OCI-LY1 (cell line): ENCODE measurements at regions not wholly inside any gene's neighbourhood (a gene's known extent, or its start where the extent isn't known, plus 50 kb on each side); places are given as distances from the start of the nearest gene placed in this dataset.
"Not testable (repeated sequence)": the region's sequence is repeated elsewhere in the genome, so short reads cannot be mapped to it uniquely, and the experiment has no call there.

Experiments
- H2AFZ ChIP-seq: fragments of 200-600 bp; sonication (generic), shearing (Covaris generic); 2 replicates; pipeline ENCODE4 v1.6.0; 2014; ENCODE audit warnings: antibody characterized with exemption, mild to moderate bottlenecking, low read length
- H3F3A ChIP-seq: fragments of 200-600 bp; sonication (generic), shearing (Covaris generic); 2 replicates; pipeline ENCODE4 v1.6.0; 2014; ENCODE audit warnings: mild to moderate bottlenecking, antibody characterized with exemption, low read length, moderate library complexity; ENCODE audit not compliant: insufficient read depth
- H3K27ac ChIP-seq: fragments of 200-600 bp; sonication (generic); 2 replicates; pipeline ENCODE4 v1.5.1; 2014; ENCODE audit warnings: low read length, mixed run types, mild to moderate bottlenecking, low read depth; ENCODE audit not compliant: poor library complexity, severe bottlenecking
- H3K27me3 ChIP-seq: fragments of 200-600 bp; sonication (generic); 2 replicates; pipeline ENCODE4 v1.6.0; 2014; ENCODE audit warnings: antibody characterized with exemption, mild to moderate bottlenecking, low read length, moderate library complexity; ENCODE audit not compliant: insufficient read depth
- H3K36me3 ChIP-seq: fragments of 200-600 bp; sonication (generic); 2 replicates; pipeline ENCODE4 v1.6.1; 2014; ENCODE audit warnings: mild to moderate bottlenecking, antibody characterized with exemption, low read length, moderate library complexity, mixed read lengths; ENCODE audit not compliant: insufficient read depth
- H3K4me1 ChIP-seq: fragments of 200-600 bp; sonication (generic); 2 replicates; pipeline ENCODE4 v1.5.1; 2014; ENCODE audit warnings: mild to moderate bottlenecking, low read length, moderate library complexity; ENCODE audit not compliant: insufficient read depth, severe bottlenecking
- H3K4me2 ChIP-seq: fragments of 200-600 bp; sonication (generic), shearing (Covaris generic); 2 replicates; pipeline ENCODE4 v1.6.1; 2014; ENCODE audit warnings: low read length
- H3K4me3 ChIP-seq: fragments of 200-600 bp; sonication (generic); 2 replicates; pipeline ENCODE4 v1.5.1; 2014; ENCODE audit warnings: low read length, low read depth, mild to moderate bottlenecking, mixed read lengths; ENCODE audit not compliant: poor library complexity, severe bottlenecking
- H3K79me2 ChIP-seq: fragments of 200-600 bp; shearing (Covaris generic); 2 replicates; pipeline ENCODE4 v1.6.1; 2016; ENCODE audit warnings: mixed run types, low read length, mixed read lengths; ENCODE audit not compliant: insufficient read depth
- H3K9ac ChIP-seq: fragments of 200-600 bp; sonication (generic), shearing (Covaris generic); 2 replicates; pipeline ENCODE4 v1.6.1; 2014; ENCODE audit warnings: mild to moderate bottlenecking, low read length, mixed read lengths
- H3K9me2 ChIP-seq: fragments of 200-600 bp; sonication (generic), shearing (Covaris generic); 2 replicates; pipeline ENCODE4 v1.6.1; 2014; ENCODE audit warnings: low read depth, mild to moderate bottlenecking, low read length, mixed read lengths
- H3K9me3 ChIP-seq: fragments of 200-600 bp; shearing (Covaris generic); 2 replicates; pipeline ENCODE4 v1.6.1; 2014; ENCODE audit warnings: low read length, mixed read lengths
- H4K20me1 ChIP-seq: fragments of 200-600 bp; sonication (generic), shearing (Covaris generic); 2 replicates; pipeline ENCODE4 v1.6.0; 2016; ENCODE audit warnings: mild to moderate bottlenecking, low read length; ENCODE audit not compliant: insufficient read depth
- CTCF ChIP-seq: fragments of 200-600 bp; sonication (generic), shearing (Covaris generic); IDR thresholded peaks from 2 replicates; pipeline ENCODE4 v1.5.1; 2017; ENCODE audit warnings: mild to moderate bottlenecking, antibody characterized with exemption, low read length, moderate library complexity, mixed read lengths
- EZH2 ChIP-seq: fragments of 200-600 bp; sonication (generic), shearing (Covaris generic); IDR thresholded peaks from 2 replicates; pipeline ENCODE4 v1.8.0; 2017; ENCODE audit warnings: borderline replicate concordance, mixed run types, mild to moderate bottlenecking, antibody characterized with exemption, low read length, moderate library complexity, mixed read lengths

- H3K4me2 ChIP-seq = no peak overlapping the region
- H3K27me3 ChIP-seq = no peaks in the 10 kb centered on the region
- no peaks in the 10 kb centered on the region for H3K36me3 ChIP-seq
- H2AFZ ChIP-seq = no peak overlapping the region
- TF ChIP-seq EZH2 = no peak
- H3K4me1 ChIP-seq = no peaks in the 10 kb centered on the region
- H3K9me2 ChIP-seq = no peaks in the 10 kb centered on the region
- no peaks in the 10 kb centered on the region for H4K20me1 ChIP-seq
- H3K4me3 ChIP-seq = no peak overlapping the region
- no peak overlapping the region for H3K27ac ChIP-seq
- no peaks in the 10 kb centered on the region for H3F3A ChIP-seq
- H3K79me2 ChIP-seq = no peaks in the 10 kb centered on the region
- no peak overlapping the region for H3K9ac ChIP-seq
- H3K9me3 ChIP-seq = no peaks in the 10 kb centered on the region
Observed at GRCh38 chr14:45766247-45766646, 513.2 kb upstream of the MIS18BP1 start.

- H3K9me2 ChIP-seq = no peaks in the 10 kb centered on the region
Observed at GRCh38 chr14:45757655-45758054, 504.7 kb upstream of the MIS18BP1 start.

DNA sequence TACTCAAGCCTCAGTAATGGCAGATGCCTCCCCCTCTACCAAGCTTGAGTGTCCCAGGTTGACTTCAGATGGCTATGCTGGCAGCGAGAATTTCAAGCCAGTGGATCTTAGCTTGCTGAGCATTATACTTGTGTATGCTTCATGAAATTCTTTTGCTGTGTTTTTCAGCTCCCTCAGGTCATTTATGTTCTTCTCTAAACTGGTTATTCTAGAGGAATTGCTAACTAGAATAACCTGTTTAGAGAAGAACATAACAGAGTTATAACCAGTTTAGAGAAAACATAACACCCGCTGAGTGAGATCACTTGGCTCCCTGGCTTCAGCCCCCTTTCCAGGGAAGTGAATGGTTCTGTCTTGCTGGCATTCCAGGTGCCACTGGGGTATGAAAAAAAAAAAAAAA lies 503.4 kb upstream of the MIS18BP1 start:
- not testable (repeated sequence) for H3K27me3 ChIP-seq, H3K79me2 ChIP-seq, H3F3A ChIP-seq, H3K9ac ChIP-seq, H3K27ac ChIP-seq, H4K20me1 ChIP-seq, H3K4me3 ChIP-seq, H3K9me3 ChIP-seq, H3K36me3 ChIP-seq, H2AFZ ChIP-seq, H3K4me2 ChIP-seq, H3K9me2 ChIP-seq
- H3K4me1 ChIP-seq = peaks cover 15% of the 10 kb centered on the region

More at GRCh38 chr14:45757655-45758054, 504.7 kb upstream of the MIS18BP1 start:
- Histone ChIP-seq H3K4me1 (peaks cover 15% of the 10 kb centered on the region), H3K9me3 (no peaks in the 10 kb centered on the region), H3K4me3 (no peak overlapping the region), H3K79me2 (no peaks in the 10 kb centered on the region), H3K36me3 (no peaks in the 10 kb centered on the region), H2AFZ (0 out of 2 replicates have a peak overlapping the region, but pooled peaks have one; percentile 63), H3K27me3 (no peaks in the 10 kb centered on the region), H3K9ac (no peak overlapping the region), H3K27ac (peak overlapping the region; percentile 57), H3F3A (no peaks in the 10 kb centered on the region), H3K4me2 (no peak overlapping the region), H4K20me1 (no peaks in the 10 kb centered on the region)
- TF ChIP-seq EZH2 = no peak
- TF ChIP-seq CTCF = no peak

GRCh38 chr14:45743884-45744283 lies 490.9 kb upstream of the MIS18BP1 start:
- Histone ChIP-seq H4K20me1 (no peaks in the 10 kb centered on the region), H3K4me2 (no peak overlapping the region), H3K79me2 (no peaks in the 10 kb centered on the region), H2AFZ (no peak overlapping the region), H3K36me3 (no peaks in the 10 kb centered on the region), H3K27ac (no peak overlapping the region), H3F3A (no peaks in the 10 kb centered on the region), H3K9me2 (no peaks in the 10 kb centered on the region), H3K9ac (no peak overlapping the region), H3K27me3 (no peaks in the 10 kb centered on the region), H3K9me3 (no peaks in the 10 kb centered on the region), H3K4me1 (no peaks in the 10 kb centered on the region), H3K4me3 (no peak overlapping the region)
- TF ChIP-seq CTCF (no peak), EZH2 (no peak)
